Adrenal gland (tissue), 5 donors: ENCODE measurements at regions not wholly inside any gene's neighbourhood (a gene's known extent, or its start where the extent isn't known, plus 50 kb on each side); places are given as distances from the start of the nearest gene placed in this dataset.

Source experiments
- POLR2A ChIP-seq, 2 donors: fragments of 450-650 bp; IDR thresholded peaks; one replicate each; pipeline ENCODE4 v1.6.1; 2017; ENCODE audit warnings: antibody characterized with exemption in 2 of 2, mild to moderate bottlenecking in 2 of 2, moderate library complexity in 1 of 2
- TF ChIP-seq, protein P1 (sequence below), 6 experiments: fragments of 450-650 bp in 4 of 6; fragments of 200-600 bp in 2 of 6; sonication (generic) in 1 of 6; IDR thresholded peaks; 1 replicate in 5 of 6; 2 replicates in 1 of 6; pipeline versions ENCODE4 v1.5.1 to v1.8.0; 2016 to 2021; ENCODE audit warnings: antibody characterized with exemption in 6 of 6, mild to moderate bottlenecking in 2 of 6, moderate library complexity in 1 of 6
- donor health status: DM: no; HTN: no; CAD: no.

DNA sequence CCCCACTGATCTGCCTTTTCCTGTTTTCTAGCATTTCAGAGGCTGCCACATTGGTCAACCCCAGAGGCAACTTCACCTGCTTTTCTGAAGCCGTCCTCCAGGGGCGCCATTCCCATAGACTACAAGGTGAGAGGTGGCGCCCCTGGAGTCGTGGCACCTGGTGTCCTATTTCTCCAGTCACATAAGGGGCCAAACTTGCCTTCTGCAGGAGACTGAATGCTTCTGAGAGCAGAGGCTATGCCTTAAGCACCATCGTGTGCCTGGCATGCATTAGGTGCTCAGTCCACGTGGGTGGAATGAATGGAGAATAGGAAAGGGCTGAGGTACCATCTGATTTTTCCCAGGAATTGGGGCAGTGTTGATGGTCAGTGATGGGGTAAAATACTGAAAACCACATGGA lies 164.8 kb downstream of the HAPSTR1 start:
- no peak for TF ChIP-seq POLR2A (IDR thresholded peaks at IDR 0.05)
- TF ChIP-seq, protein P1, sequence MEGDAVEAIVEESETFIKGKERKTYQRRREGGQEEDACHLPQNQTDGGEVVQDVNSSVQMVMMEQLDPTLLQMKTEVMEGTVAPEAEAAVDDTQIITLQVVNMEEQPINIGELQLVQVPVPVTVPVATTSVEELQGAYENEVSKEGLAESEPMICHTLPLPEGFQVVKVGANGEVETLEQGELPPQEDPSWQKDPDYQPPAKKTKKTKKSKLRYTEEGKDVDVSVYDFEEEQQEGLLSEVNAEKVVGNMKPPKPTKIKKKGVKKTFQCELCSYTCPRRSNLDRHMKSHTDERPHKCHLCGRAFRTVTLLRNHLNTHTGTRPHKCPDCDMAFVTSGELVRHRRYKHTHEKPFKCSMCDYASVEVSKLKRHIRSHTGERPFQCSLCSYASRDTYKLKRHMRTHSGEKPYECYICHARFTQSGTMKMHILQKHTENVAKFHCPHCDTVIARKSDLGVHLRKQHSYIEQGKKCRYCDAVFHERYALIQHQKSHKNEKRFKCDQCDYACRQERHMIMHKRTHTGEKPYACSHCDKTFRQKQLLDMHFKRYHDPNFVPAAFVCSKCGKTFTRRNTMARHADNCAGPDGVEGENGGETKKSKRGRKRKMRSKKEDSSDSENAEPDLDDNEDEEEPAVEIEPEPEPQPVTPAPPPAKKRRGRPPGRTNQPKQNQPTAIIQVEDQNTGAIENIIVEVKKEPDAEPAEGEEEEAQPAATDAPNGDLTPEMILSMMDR (IDR thresholded peaks at IDR 0.05), result peak in 3 of 6 experiments; percentile 15 to 34 (median 22)
